CD4-positive, alpha-beta T cell (primary cell): ENCODE measurements at regions not wholly inside any gene's neighbourhood (a gene's known extent, or its start where the extent isn't known, plus 50 kb on each side); places are given as distances from the start of the nearest gene placed in this dataset.

Source experiments
- ATAC-seq: fragments of 200-7000 bp; cut with Tn5 transposase; one replicate; pipeline ENCODE4 v1.10.0; 2022; ENCODE audit warnings: mild to moderate bottlenecking; ENCODE audit not compliant: poor library complexity
- CTCF ChIA-PET: fragments of 350-600 bp; sonication (Branson Sonifier 250); formaldehyde crosslinking; loops from one replicate; lab custom pipeline; 2021; ENCODE audit warnings: antibody characterized with exemption, inconsistent platforms; lab: Charles Lee
- POLR2A ChIA-PET: fragments of 350-600 bp; sonication (Branson Sonifier 250); formaldehyde crosslinking; loops from one replicate; lab custom pipeline; 2021; ENCODE audit warnings: antibody characterized with exemption, inconsistent platforms; lab: Charles Lee
- DNase-seq, 14 experiments: peaks; one replicate each; pipeline ENCODE4 v3.0.0-alpha.2; 2013 to 2020; ENCODE audit warnings: mixed read lengths in 2 of 14
- H3K27ac ChIP-seq, 2 donors: one replicate each; pipeline versions ENCODE4 v1.5.1 to v1.7.0; 2013; ENCODE audit warnings: low read length in 2 of 2, low read depth in 1 of 2, mild to moderate bottlenecking in 1 of 2
- H3K27me3 ChIP-seq, 2 experiments: 1 replicate in 1 of 2; 2 replicates in 1 of 2; pipeline versions ENCODE4 v1.6.1 to v1.7.0; 2013; ENCODE audit warnings: low read length in 2 of 2, control low read depth in 1 of 2, mild to moderate bottlenecking in 1 of 2, moderate library complexity in 1 of 2; ENCODE audit not compliant: insufficient read depth in 2 of 2, control insufficient read depth in 1 of 2
- H3K36me3 ChIP-seq: one replicate; pipeline ENCODE4 v1.6.1; 2013; ENCODE audit warnings: low read length, control low read depth; ENCODE audit not compliant: insufficient read depth
- H3K4me1 ChIP-seq: one replicate; pipeline ENCODE4 v1.6.1; 2013; ENCODE audit warnings: low read length, control low read depth; ENCODE audit not compliant: insufficient read depth
- H3K4me3 ChIP-seq: one replicate; pipeline ENCODE4 v1.5.1; 2013; ENCODE audit warnings: mild to moderate bottlenecking, low read length, moderate library complexity
- H3K9me3 ChIP-seq, 2 experiments: 1 replicate in 1 of 2; 2 replicates in 1 of 2; pipeline versions ENCODE4 v1.6.1 to v1.7.0; 2013; ENCODE audit warnings: low read length in 2 of 2, mild to moderate bottlenecking in 2 of 2, control low read depth in 1 of 2, moderate library complexity in 1 of 2; ENCODE audit not compliant: control insufficient read depth in 1 of 2, insufficient read depth in 1 of 2
- H3K27ac Mint-ChIP-seq: one replicate; pipeline ENCODE4 v1.8.0; 2020; ENCODE audit warnings: mixed read lengths
- H3K27me3 Mint-ChIP-seq: one replicate; pipeline ENCODE4 v1.8.0; 2021; ENCODE audit warnings: mixed read lengths
- H3K36me3 Mint-ChIP-seq: one replicate; pipeline ENCODE4 v1.8.0; 2021; ENCODE audit warnings: low read depth, mixed read lengths
- H3K4me1 Mint-ChIP-seq: one replicate; pipeline ENCODE4 v1.8.0; 2021; ENCODE audit warnings: low read depth, mixed read lengths
- H3K4me3 Mint-ChIP-seq: one replicate; pipeline ENCODE4 v1.8.0; 2020; ENCODE audit warnings: mild to moderate bottlenecking, mixed read lengths
- H3K9me3 Mint-ChIP-seq: one replicate; pipeline ENCODE4 v1.8.0; 2020; ENCODE audit warnings: mixed read lengths
- intact Hi-C, 2 experiments: fragments of 100-400 bp; cut with DNase I in 1 of 2; cut with micrococcal nuclease in 1 of 2; formaldehyde crosslinking; loops; one replicate each; pipeline versions ENCODE4 v1.15.1 to v1.9.0; 2023 to 2025; cut with DNase I, micrococcal nuclease
- TF ChIP-seq, protein P1 (sequence below): fragments of 200-600 bp; IDR thresholded peaks from one replicate; pipeline ENCODE4 v1.8.0; 2022; ENCODE audit warnings: antibody characterized with exemption, mild to moderate bottlenecking

DNA sequence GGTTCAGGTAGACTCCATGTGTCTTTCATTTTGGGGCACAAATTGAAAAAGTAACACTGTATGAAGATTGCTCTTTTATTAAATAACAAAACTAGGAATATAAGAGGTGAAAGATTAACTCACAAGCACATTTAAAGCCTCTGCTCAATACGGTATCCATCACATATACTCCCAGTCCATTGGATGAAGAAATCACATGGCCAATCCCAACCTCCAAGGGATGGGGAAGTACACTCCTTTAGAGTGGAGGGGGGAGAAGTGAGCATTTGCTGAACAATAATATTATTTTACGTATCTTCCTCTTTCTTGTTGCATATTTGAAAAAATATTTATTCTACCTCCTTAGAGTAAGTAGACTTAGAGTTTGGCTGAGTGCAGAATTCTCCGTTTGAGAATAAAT is 316.5 kb downstream of the LMX1A start:
- peaks cover 3% of the 10 kb centered on the region for H3K9me3 Mint-ChIP-seq
- no peaks in the 10 kb centered on the region for H3K36me3 ChIP-seq

GRCh38 chr1:165036403-165036802 is 320.1 kb downstream of the LMX1A start:
- CTCF ChIA-PET: no interaction called here
- no peaks in the 10 kb centered on the region for H3K4me1 Mint-ChIP-seq
- H3K4me3 Mint-ChIP-seq: no peak overlapping the region
- H3K4me3 ChIP-seq: no peak overlapping the region
- no peak overlapping the region for H3K27ac Mint-ChIP-seq
- DNase-seq (no peak), ATAC-seq (no peak)
- H3K9me3 Mint-ChIP-seq: peaks cover 3% of the 10 kb centered on the region
- no peak overlapping the region for H3K27ac ChIP-seq
- TF ChIP-seq, protein P1, sequence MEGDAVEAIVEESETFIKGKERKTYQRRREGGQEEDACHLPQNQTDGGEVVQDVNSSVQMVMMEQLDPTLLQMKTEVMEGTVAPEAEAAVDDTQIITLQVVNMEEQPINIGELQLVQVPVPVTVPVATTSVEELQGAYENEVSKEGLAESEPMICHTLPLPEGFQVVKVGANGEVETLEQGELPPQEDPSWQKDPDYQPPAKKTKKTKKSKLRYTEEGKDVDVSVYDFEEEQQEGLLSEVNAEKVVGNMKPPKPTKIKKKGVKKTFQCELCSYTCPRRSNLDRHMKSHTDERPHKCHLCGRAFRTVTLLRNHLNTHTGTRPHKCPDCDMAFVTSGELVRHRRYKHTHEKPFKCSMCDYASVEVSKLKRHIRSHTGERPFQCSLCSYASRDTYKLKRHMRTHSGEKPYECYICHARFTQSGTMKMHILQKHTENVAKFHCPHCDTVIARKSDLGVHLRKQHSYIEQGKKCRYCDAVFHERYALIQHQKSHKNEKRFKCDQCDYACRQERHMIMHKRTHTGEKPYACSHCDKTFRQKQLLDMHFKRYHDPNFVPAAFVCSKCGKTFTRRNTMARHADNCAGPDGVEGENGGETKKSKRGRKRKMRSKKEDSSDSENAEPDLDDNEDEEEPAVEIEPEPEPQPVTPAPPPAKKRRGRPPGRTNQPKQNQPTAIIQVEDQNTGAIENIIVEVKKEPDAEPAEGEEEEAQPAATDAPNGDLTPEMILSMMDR: no peak
- no peaks in the 10 kb centered on the region for H3K27me3 ChIP-seq
- POLR2A ChIA-PET: no interaction called here
- intact Hi-C loops: no loop called here
- no peaks in the 10 kb centered on the region for H3K9me3 ChIP-seq
- H3K36me3 ChIP-seq: no peaks in the 10 kb centered on the region
- no peaks in the 10 kb centered on the region for H3K36me3 Mint-ChIP-seq
- no peaks in the 10 kb centered on the region for H3K27me3 Mint-ChIP-seq
- H3K4me1 ChIP-seq: no peaks in the 10 kb centered on the region

More for the DNA sequence above, 316.5 kb downstream of the LMX1A start:
- POLR2A ChIA-PET: no interaction called here
- no peaks in the 10 kb centered on the region for H3K27me3 Mint-ChIP-seq
- Histone ChIP-seq H3K27ac (no peak overlapping the region), H3K4me1 (no peaks in the 10 kb centered on the region), H3K9me3 (no peaks in the 10 kb centered on the region), H3K4me3 (no peak overlapping the region), H3K27me3 (no peaks in the 10 kb centered on the region)
- intact Hi-C loops: no loop called here
- H3K27ac Mint-ChIP-seq: no peak overlapping the region
- no peak for DNase-seq
- CTCF ChIA-PET: no interaction called here
- no peaks in the 10 kb centered on the region for H3K4me1 Mint-ChIP-seq
- TF ChIP-seq, protein P1: no peak
- no peak for ATAC-seq
- H3K4me3 Mint-ChIP-seq: no peak overlapping the region
- no peaks in the 10 kb centered on the region for H3K36me3 Mint-ChIP-seq

DNA sequence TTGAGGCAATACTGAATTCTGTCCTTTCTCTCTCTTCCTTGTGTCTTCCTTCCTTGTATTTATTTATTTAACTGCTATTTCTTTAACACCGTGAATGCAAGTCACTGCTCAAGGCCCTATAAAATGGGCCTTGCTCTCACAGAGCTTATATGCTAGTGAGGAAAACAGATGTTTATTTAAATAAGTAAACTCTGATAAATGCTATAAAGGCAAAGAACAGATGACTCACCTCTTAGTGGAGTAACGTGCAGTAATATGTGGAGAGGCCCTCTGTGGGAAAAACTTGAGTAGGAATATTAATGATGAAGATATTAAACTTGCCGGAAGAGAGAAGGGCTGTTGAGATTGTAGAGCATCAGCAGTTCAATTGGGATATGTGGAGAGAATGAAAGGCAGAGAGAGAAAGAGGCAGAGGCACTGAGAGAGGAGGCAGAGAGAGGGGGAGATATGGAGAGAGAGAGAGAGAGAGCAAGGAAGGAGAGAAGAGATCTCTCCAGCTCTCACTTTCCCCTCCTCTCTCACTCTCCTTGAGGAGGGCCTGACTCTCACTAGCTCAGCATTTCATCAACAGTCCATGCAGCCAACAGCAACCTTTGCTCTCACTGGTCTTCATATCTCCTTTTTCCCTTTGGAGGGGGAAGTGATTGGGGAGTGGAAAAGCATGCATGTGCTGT is 322.2 kb downstream of the LMX1A start:
- TF ChIP-seq, protein P1: no peak
- Mint-ChIP-seq H3K9me3 (peaks cover 3% of the 10 kb centered on the region), H3K4me1 (no peaks in the 10 kb centered on the region), H3K27me3 (no peaks in the 10 kb centered on the region), H3K27ac (no peak overlapping the region), H3K4me3 (no peak overlapping the region), H3K36me3 (no peaks in the 10 kb centered on the region)
- Histone ChIP-seq H3K27ac (no peak overlapping the region), H3K4me1 (no peaks in the 10 kb centered on the region), H3K27me3 (no peaks in the 10 kb centered on the region), H3K9me3 (no peaks in the 10 kb centered on the region), H3K4me3 (no peak overlapping the region), H3K36me3 (no peaks in the 10 kb centered on the region)
- CTCF ChIA-PET: no interaction called here
- intact Hi-C loops: no loop called here
- ATAC-seq: no peak
- DNase-seq: no peak
- POLR2A ChIA-PET: no interaction called here
